ENCODE measurements at regions not wholly inside any gene's neighbourhood (a gene's known extent, or its start where the extent isn't known, plus 50 kb on each side); places are given as distances from the start of the nearest gene placed in this dataset.

GRCh38 chr13:80975903-80976302, 635.0 kb upstream of the SPRY2 start:
- intact Hi-C loops (cut with micrococcal nuclease): no loop called here
- ChIA-PET POLR2A (no interaction called here), CTCF (interaction anchor here (1.1 to 5.1 kb wide), 2 partner anchors 41 to 369 kb away, joined by 3 to 43 read pairs; no protein-coding TSS in a partner anchor)
- BruUV-seq (replicated peaks): no TSS peak
- H3K9me3 Mint-ChIP-seq (ENCODE audit: unreplicated experiment): peaks cover 5% of the 10 kb centered on the region
- no peaks in the 10 kb centered on the region for H3K4me1 Mint-ChIP-seq (ENCODE audit: insufficient read depth, unreplicated experiment)
- H3K27ac Mint-ChIP-seq (ENCODE audit: low read depth, unreplicated experiment): no peak overlapping the region
- no peak for DNase-seq (ENCODE audit: unreplicated experiment)
- H3K4me3 Mint-ChIP-seq (ENCODE audit: unreplicated experiment): no peak overlapping the region
- TF ChIP-seq CTCF (IDR thresholded peaks at IDR 0.05; ENCODE audit: unreplicated experiment): no peak
- H3K27me3 Mint-ChIP-seq (ENCODE audit: insufficient read depth, unreplicated experiment): no peaks in the 10 kb centered on the region
- no peaks in the 10 kb centered on the region for H3K36me3 Mint-ChIP-seq (ENCODE audit: insufficient read depth, unreplicated experiment)

- Mint-ChIP-seq H3K27me3 (ENCODE audit: insufficient read depth, unreplicated experiment) (no peaks in the 10 kb centered on the region), H3K36me3 (ENCODE audit: insufficient read depth, unreplicated experiment) (no peaks in the 10 kb centered on the region), H3K27ac (ENCODE audit: low read depth, unreplicated experiment) (no peak overlapping the region), H3K9me3 (ENCODE audit: unreplicated experiment) (no peaks in the 10 kb centered on the region), H3K4me3 (ENCODE audit: unreplicated experiment) (no peak overlapping the region), H3K4me1 (ENCODE audit: insufficient read depth, unreplicated experiment) (no peaks in the 10 kb centered on the region)
- DNase-seq (ENCODE audit: unreplicated experiment): no peak
- no TSS peak for BruUV-seq (replicated peaks)
- ChIA-PET POLR2A (interaction anchor here (0.6 kb wide), 2 partner anchors 11 to 1758 kb away, joined by 3 read pairs; no protein-coding TSS in a partner anchor), CTCF (interaction anchor here (0.6 to 1.4 kb wide), 4 partner anchors 37 to 631 kb away, joined by 3 to 4 read pairs (median 4); no protein-coding TSS in a partner anchor)
- intact Hi-C loops (cut with micrococcal nuclease): no loop called here
- TF ChIP-seq CTCF (IDR thresholded peaks at IDR 0.05; ENCODE audit: unreplicated experiment): no peak
Measured at GRCh38 chr13:80973721-80974120, 632.8 kb upstream of the SPRY2 start.

GRCh38 chr13:80972857-80973478, 632.0 kb upstream of the SPRY2 start:
- no peaks in the 10 kb centered on the region for H3K4me1 Mint-ChIP-seq (ENCODE audit: insufficient read depth, unreplicated experiment)
- H3K27ac Mint-ChIP-seq (ENCODE audit: low read depth, unreplicated experiment): no peak overlapping the region
- no peak for TF ChIP-seq CTCF (IDR thresholded peaks at IDR 0.05; ENCODE audit: unreplicated experiment)
- ChIA-PET POLR2A (interaction anchor here (0.6 kb wide), 1 partner anchor 12 kb away, joined by 3 read pairs; no protein-coding TSS in a partner anchor), CTCF (interaction anchor here (0.6 to 1.2 kb wide), 2 partner anchors 39 to 611 kb away, joined by 3 to 4 read pairs; no protein-coding TSS in a partner anchor)
- intact Hi-C loops (cut with micrococcal nuclease): no loop called here
- no peaks in the 10 kb centered on the region for H3K9me3 Mint-ChIP-seq (ENCODE audit: unreplicated experiment)
- DNase-seq (ENCODE audit: unreplicated experiment): no peak
- no TSS peak for BruUV-seq (replicated peaks)
- H3K27me3 Mint-ChIP-seq (ENCODE audit: insufficient read depth, unreplicated experiment): no peaks in the 10 kb centered on the region
- H3K36me3 Mint-ChIP-seq (ENCODE audit: insufficient read depth, unreplicated experiment): no peaks in the 10 kb centered on the region
- no peak overlapping the region for H3K4me3 Mint-ChIP-seq (ENCODE audit: unreplicated experiment)

GRCh38 chr13:80965097-80965496, 624.2 kb upstream of the SPRY2 start:
- POLR2A ChIA-PET: no interaction called here

More at GRCh38 chr13:80965097-80965496, 624.2 kb upstream of the SPRY2 start:
- H3K9me3 Mint-ChIP-seq (ENCODE audit: unreplicated experiment): no peaks in the 10 kb centered on the region
- H3K4me3 Mint-ChIP-seq (ENCODE audit: unreplicated experiment): no peak overlapping the region
- BruUV-seq (replicated peaks): no TSS peak
- H3K27me3 Mint-ChIP-seq (ENCODE audit: insufficient read depth, unreplicated experiment): no peaks in the 10 kb centered on the region
- CTCF ChIA-PET: no interaction called here
- no peaks in the 10 kb centered on the region for H3K36me3 Mint-ChIP-seq (ENCODE audit: insufficient read depth, unreplicated experiment)
- DNase-seq (ENCODE audit: unreplicated experiment): no peak
- no peak for TF ChIP-seq CTCF (IDR thresholded peaks at IDR 0.05; ENCODE audit: unreplicated experiment)
- no peak overlapping the region for H3K27ac Mint-ChIP-seq (ENCODE audit: low read depth, unreplicated experiment)
- intact Hi-C loops (cut with micrococcal nuclease): no loop called here
- H3K4me1 Mint-ChIP-seq (ENCODE audit: insufficient read depth, unreplicated experiment): peaks cover 4% of the 10 kb centered on the region
